ENCODE measurements at regions not wholly inside any gene's neighbourhood (a gene's known extent, or its start where the extent isn't known, plus 50 kb on each side); places are given as distances from the start of the nearest gene placed in this dataset.
"Not testable (repeated sequence)": the region's sequence is repeated elsewhere in the genome, so short reads cannot be mapped to it uniquely, and the experiment has no call there.

GRCh38 chr4:72635931-72636330, 66.9 kb upstream of the ADAMTS3 start:
- TF ChIP-seq CTCF (conservative IDR thresholded peaks at IDR 0.05 in 1 of 2, IDR thresholded peaks at IDR 0.05 in 1 of 2; ENCODE audit: low read depth in 1 of 2, low read length in 2 of 2); EZH2 (IDR thresholded peaks at IDR 0.05; ENCODE audit: low read length, missing control alignments): not testable (repeated sequence)
